Kidney epithelial cell (primary cell): ENCODE measurements at regions not wholly inside any gene's neighbourhood (a gene's known extent, or its start where the extent isn't known, plus 50 kb on each side); places are given as distances from the start of the nearest gene placed in this dataset.

Source experiments
- DNase-seq: peaks from one replicate; pipeline ENCODE4 v3.0.0-alpha.2; 2010; ENCODE audit warnings: low read depth
- H3K27me3 ChIP-seq: 2 replicates; pipeline ENCODE4 v1.6.0; 2011; ENCODE audit warnings: low read length; ENCODE audit not compliant: control insufficient read depth, insufficient read depth
- H3K36me3 ChIP-seq: 2 replicates; pipeline ENCODE4 v1.5.1; 2011; ENCODE audit warnings: low read length; ENCODE audit not compliant: control insufficient read depth, insufficient read depth
- H3K4me3 ChIP-seq: 2 replicates; pipeline ENCODE4 v1.5.1; 2011; ENCODE audit warnings: low read depth, mild to moderate bottlenecking, control low read depth, low read length
- TF ChIP-seq, protein P1 (sequence below): IDR thresholded peaks from 2 replicates; pipeline ENCODE4 v1.5.1; 2011; ENCODE audit warnings: mild to moderate bottlenecking, moderate library complexity, low read length, control low read depth, inconsistent platforms; ENCODE audit not compliant: insufficient read depth, poor library complexity, severe bottlenecking

DNA sequence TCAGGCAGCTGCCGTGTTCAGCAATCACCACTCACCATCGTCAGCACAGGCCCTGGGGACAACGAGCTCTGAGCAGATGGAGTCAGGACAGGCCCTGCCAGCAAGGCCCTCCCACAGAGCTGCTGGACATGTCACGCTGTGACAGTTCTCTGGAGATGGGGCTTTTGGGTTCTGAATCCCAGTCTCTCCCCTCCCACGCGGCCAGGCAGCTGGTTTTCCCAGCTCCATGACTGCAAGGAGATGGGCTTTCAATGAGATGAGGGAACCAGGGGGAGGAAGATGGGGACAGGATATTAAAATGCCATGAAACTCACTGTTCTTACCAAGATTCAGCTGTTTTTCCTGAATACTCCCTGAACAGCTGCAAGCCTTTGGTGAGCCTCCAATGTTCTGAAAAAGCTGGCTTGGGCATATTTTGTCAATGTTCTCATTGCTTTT, 305.9 kb downstream of the BRD1 start:
- TF ChIP-seq, protein P1, sequence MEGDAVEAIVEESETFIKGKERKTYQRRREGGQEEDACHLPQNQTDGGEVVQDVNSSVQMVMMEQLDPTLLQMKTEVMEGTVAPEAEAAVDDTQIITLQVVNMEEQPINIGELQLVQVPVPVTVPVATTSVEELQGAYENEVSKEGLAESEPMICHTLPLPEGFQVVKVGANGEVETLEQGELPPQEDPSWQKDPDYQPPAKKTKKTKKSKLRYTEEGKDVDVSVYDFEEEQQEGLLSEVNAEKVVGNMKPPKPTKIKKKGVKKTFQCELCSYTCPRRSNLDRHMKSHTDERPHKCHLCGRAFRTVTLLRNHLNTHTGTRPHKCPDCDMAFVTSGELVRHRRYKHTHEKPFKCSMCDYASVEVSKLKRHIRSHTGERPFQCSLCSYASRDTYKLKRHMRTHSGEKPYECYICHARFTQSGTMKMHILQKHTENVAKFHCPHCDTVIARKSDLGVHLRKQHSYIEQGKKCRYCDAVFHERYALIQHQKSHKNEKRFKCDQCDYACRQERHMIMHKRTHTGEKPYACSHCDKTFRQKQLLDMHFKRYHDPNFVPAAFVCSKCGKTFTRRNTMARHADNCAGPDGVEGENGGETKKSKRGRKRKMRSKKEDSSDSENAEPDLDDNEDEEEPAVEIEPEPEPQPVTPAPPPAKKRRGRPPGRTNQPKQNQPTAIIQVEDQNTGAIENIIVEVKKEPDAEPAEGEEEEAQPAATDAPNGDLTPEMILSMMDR, result no peak
- Histone ChIP-seq H3K27me3 (peaks cover 3% of the 10 kb centered on the region), H3K36me3 (no peaks in the 10 kb centered on the region), H3K4me3 (no peak overlapping the region)
- no peak for DNase-seq

DNA sequence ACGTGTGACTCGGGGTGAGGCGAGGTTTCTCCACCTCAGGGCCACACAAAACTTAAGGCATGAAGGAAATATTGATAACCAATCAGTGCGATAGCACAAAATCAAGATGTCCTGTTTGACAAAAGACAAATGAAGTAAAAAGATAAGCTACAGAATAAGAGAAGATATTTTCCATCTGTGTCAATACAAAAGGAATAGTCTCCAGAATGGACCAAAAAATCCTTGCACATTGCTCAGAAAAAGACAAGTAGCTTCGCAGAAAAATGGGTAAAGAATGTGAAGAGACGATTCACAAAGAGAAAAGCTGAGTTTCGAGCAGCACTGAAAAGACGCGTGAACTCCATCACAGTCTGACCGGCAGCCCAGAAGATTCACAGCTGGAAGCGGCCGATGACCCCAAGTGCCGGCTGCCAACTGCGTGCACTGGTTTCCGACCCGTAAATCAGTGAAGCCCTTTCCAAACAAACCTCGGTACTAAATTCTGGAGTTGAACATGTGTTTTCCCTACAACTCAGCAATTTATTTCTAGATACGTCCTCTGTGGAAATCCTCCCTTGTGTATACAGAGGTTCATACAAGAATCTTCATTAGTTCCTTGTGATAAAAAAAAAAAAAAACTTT, 308.4 kb downstream of the BRD1 start:
- Histone ChIP-seq H3K4me3 (no peak overlapping the region), H3K27me3 (peaks cover 3% of the 10 kb centered on the region), H3K36me3 (no peaks in the 10 kb centered on the region)
- TF ChIP-seq, protein P1, result no peak
- no peak for DNase-seq

DNA sequence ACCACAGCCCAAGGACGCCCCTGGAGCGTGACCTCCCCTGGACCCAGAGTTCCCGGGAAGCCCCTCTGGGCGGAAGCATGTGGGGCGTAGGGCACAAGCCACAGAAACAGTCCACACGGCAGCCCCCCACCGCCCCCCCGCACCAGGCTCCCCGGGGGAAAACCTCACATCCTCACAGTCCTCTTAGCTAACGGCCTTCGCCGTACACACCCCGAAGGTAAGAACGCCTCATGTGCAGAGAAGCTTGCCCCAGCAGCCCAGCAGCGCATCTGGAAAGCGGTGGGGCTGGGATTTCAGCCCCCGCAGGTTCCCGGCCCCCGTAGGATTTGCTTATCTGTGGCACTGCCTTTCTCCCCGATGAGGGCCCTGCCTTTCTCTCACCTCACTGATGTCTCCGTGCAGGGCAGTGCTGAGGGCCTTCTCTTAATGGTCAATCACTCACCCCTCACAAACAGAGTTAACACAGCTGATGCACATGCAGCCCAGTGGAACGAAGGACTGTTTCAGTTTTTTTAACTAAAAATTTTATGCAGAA, 309.2 kb downstream of the BRD1 start:
- TF ChIP-seq, protein P1, result no peak
- Histone ChIP-seq H3K36me3 (no peaks in the 10 kb centered on the region), H3K27me3 (peaks cover 3% of the 10 kb centered on the region), H3K4me3 (no peak overlapping the region)
- no peak for DNase-seq

DNA sequence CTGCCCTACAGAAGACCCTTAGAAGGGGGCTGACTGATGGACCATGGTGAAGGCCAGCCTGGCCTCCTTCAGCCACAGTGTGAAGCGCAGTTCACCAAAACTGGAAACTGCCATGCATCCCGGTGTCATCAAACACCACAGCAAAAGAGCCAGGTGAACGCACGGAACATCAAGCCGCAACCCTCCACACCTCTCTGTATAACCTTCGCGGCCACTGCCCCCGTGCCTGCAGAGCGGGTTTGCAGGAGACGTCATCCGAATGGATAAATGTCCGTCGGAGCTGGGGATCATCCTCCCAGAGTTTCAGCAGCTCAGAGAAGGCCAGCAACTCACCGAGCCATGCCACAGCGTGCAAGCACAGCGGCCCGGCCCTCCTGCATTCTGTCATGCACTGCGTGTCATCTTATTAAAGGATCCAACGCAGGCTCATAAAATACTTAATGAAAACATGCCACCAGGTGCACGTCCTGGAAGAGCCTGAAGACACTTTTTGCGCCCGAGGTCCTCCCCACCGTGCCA, 309.9 kb downstream of the BRD1 start:
- TF ChIP-seq, protein P1, result no peak

DNA sequence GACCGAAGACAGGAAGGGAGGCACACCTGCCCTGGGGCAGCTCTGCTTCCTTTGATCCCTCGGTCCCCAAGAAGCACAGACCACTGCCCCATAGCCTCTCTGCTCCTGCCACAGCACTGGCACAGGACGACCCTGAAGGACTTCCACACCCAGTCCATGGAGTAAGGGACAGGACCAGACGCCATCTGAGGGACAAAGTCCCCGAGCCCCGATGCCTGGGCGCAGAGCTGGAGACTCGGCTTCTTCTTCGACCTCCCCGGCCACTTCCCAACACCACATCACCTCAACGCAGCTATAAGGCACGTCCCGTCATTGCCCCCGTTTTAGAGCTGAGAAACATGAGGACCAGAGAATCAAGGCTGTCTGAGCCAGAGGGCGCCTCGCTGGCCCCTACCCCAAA, 310.5 kb downstream of the BRD1 start:
- no peak for DNase-seq
- H3K36me3 ChIP-seq, result no peaks in the 10 kb centered on the region
- peaks cover 3% of the 10 kb centered on the region for H3K27me3 ChIP-seq
- no peak overlapping the region for H3K4me3 ChIP-seq
- TF ChIP-seq, protein P1, result no peak

More for the DNA sequence above, 309.9 kb downstream of the BRD1 start:
- H3K36me3 ChIP-seq, result no peaks in the 10 kb centered on the region
- peaks cover 3% of the 10 kb centered on the region for H3K27me3 ChIP-seq
- H3K4me3 ChIP-seq, result no peak overlapping the region
- DNase-seq, result no peak
